ENCODE measurements at regions not wholly inside any gene's neighbourhood (a gene's known extent, or its start where the extent isn't known, plus 50 kb on each side); places are given as distances from the start of the nearest gene placed in this dataset.
A peak's percentile ranks its signal among the peaks of the same experiment; 100 is the strongest.

DNA sequence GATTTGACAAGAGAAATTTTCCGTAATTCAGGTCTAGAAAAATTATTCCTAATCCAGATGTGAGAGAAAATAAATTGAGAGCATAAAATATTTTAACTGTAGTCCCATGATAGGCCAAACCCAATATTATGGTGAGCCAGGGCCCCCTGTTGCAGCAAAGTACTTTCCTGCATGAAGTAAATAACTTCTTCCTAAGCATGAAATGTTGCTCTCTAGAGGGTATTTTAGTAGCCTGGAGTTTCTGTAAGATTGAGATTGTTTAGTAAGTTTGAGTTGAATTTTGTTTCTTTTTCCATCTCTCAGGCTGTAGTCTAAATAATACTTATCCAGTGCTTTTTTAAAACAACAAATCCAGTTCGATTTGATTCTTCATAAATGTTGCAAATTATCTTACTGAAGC is 317.5 kb upstream of the MPDZ start:
- H3K4me3 ChIP-seq, result no peak overlapping the region
- H3K27ac Mint-ChIP-seq, result peak overlapping the region; percentile 88

More for the DNA sequence above, 317.5 kb upstream of the MPDZ start:
- no peaks in the 10 kb centered on the region for H3F3A ChIP-seq (replicated peaks; ENCODE audit: low read depth)
- Mint-ChIP-seq H3K4me1 (peaks cover 22% of the 10 kb centered on the region), H3K4me3 (no peak overlapping the region), H3K9me3 (no peaks in the 10 kb centered on the region; the same call in 2 of the 3 replicates), H3K27me3 (ENCODE audit: insufficient read depth, low read depth, poor library complexity) (no peaks in the 10 kb centered on the region), H3K36me3 (ENCODE audit: low read depth) (no peaks in the 10 kb centered on the region)
- no peak overlapping the region for H2AFZ ChIP-seq
- no peaks in the 10 kb centered on the region for H3K9me2 ChIP-seq (ENCODE audit: insufficient read depth)
- no peaks in the 10 kb centered on the region for H3K36me3 ChIP-seq (ENCODE audit: insufficient read depth)
- peak overlapping the region; percentile 79 for H3K27ac ChIP-seq (ENCODE audit: low read depth)
- H3K79me2 ChIP-seq (replicated peaks; ENCODE audit: insufficient read depth), result no peaks in the 10 kb centered on the region
- TF ChIP-seq ZNF331 (CRISPR knock-in tag; IDR thresholded peaks at IDR 0.05; ENCODE audit: low read depth) (no peak), JUNB (IDR thresholded peaks at IDR 0.05; ENCODE audit: unreplicated experiment) (no peak), EZH2phosphoT487 (IDR thresholded peaks at IDR 0.05; ENCODE audit: unreplicated experiment) (no peak), ZNF114 (CRISPR knock-in tag; IDR thresholded peaks at IDR 0.05) (no peak), CREB1 (CRISPR knock-in tag; IDR thresholded peaks at IDR 0.05; ENCODE audit: low read depth) (no peak), POLR2AphosphoS5 (IDR thresholded peaks at IDR 0.05; ENCODE audit: low read depth) (no peak), EZH2 (IDR thresholded peaks at IDR 0.05; ENCODE audit: low read depth, unreplicated experiment) (no peak), NANOG (IDR thresholded peaks at IDR 0.05; ENCODE audit: borderline replicate concordance) (no peak)
- TF ChIP-seq, protein P1, sequence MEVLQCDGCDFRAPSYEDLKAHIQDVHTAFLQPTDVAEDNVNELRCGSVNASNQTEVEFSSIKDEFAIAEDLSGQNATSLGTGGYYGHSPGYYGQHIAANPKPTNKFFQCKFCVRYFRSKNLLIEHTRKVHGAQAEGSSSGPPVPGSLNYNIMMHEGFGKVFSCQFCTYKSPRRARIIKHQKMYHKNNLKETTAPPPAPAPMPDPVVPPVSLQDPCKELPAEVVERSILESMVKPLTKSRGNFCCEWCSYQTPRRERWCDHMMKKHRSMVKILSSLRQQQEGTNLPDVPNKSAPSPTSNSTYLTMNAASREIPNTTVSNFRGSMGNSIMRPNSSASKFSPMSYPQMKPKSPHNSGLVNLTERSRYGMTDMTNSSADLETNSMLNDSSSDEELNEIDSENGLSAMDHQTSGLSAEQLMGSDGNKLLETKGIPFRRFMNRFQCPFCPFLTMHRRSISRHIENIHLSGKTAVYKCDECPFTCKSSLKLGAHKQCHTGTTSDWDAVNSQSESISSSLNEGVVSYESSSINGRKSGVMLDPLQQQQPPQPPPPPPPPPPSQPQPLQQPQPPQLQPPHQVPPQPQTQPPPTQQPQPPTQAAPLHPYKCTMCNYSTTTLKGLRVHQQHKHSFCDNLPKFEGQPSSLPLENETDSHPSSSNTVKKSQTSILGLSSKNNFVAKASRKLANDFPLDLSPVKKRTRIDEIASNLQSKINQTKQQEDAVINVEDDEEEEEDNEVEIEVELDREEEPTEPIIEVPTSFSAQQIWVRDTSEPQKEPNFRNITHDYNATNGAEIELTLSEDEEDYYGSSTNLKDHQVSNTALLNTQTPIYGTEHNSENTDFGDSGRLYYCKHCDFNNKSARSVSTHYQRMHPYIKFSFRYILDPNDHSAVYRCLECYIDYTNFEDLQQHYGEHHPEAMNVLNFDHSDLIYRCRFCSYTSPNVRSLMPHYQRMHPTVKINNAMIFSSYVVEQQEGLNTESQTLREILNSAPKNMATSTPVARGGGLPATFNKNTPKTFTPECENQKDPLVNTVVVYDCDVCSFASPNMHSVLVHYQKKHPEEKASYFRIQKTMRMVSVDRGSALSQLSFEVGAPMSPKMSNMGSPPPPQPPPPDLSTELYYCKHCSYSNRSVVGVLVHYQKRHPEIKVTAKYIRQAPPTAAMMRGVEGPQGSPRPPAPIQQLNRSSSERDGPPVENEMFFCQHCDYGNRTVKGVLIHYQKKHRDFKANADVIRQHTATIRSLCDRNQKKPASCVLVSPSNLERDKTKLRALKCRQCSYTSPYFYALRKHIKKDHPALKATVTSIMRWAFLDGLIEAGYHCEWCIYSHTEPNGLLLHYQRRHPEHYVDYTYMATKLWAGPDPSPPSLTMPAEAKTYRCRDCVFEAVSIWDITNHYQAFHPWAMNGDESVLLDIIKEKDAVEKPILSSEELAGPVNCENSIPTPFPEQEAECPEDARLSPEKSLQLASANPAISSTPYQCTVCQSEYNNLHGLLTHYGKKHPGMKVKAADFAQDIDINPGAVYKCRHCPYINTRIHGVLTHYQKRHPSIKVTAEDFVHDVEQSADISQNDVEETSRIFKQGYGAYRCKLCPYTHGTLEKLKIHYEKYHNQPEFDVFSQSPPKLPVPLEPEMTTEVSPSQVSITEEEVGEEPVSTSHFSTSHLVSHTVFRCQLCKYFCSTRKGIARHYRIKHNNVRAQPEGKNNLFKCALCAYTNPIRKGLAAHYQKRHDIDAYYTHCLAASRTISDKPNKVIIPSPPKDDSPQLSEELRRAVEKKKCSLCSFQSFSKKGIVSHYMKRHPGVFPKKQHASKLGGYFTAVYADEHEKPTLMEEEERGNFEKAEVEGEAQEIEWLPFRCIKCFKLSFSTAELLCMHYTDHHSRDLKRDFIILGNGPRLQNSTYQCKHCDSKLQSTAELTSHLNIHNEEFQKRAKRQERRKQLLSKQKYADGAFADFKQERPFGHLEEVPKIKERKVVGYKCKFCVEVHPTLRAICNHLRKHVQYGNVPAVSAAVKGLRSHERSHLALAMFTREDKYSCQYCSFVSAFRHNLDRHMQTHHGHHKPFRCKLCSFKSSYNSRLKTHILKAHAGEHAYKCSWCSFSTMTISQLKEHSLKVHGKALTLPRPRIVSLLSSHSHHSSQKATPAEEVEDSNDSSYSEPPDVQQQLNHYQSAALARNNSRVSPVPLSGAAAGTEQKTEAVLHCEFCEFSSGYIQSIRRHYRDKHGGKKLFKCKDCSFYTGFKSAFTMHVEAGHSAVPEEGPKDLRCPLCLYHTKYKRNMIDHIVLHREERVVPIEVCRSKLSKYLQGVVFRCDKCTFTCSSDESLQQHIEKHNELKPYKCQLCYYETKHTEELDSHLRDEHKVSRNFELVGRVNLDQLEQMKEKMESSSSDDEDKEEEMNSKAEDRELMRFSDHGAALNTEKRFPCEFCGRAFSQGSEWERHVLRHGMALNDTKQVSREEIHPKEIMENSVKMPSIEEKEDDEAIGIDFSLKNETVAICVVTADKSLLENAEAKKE (CRISPR knock-in tag; IDR thresholded peaks at IDR 0.05), result no peak
- TF ChIP-seq, protein P2, sequence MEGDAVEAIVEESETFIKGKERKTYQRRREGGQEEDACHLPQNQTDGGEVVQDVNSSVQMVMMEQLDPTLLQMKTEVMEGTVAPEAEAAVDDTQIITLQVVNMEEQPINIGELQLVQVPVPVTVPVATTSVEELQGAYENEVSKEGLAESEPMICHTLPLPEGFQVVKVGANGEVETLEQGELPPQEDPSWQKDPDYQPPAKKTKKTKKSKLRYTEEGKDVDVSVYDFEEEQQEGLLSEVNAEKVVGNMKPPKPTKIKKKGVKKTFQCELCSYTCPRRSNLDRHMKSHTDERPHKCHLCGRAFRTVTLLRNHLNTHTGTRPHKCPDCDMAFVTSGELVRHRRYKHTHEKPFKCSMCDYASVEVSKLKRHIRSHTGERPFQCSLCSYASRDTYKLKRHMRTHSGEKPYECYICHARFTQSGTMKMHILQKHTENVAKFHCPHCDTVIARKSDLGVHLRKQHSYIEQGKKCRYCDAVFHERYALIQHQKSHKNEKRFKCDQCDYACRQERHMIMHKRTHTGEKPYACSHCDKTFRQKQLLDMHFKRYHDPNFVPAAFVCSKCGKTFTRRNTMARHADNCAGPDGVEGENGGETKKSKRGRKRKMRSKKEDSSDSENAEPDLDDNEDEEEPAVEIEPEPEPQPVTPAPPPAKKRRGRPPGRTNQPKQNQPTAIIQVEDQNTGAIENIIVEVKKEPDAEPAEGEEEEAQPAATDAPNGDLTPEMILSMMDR (conservative IDR thresholded peaks at IDR 0.05; ENCODE audit: low read depth in 2 of 2), result no peak
- TF ChIP-seq, protein P3, sequence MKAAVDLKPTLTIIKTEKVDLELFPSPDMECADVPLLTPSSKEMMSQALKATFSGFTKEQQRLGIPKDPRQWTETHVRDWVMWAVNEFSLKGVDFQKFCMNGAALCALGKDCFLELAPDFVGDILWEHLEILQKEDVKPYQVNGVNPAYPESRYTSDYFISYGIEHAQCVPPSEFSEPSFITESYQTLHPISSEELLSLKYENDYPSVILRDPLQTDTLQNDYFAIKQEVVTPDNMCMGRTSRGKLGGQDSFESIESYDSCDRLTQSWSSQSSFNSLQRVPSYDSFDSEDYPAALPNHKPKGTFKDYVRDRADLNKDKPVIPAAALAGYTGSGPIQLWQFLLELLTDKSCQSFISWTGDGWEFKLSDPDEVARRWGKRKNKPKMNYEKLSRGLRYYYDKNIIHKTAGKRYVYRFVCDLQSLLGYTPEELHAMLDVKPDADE (IDR thresholded peaks at IDR 0.05), result no peak
- TF ChIP-seq, protein P4, sequence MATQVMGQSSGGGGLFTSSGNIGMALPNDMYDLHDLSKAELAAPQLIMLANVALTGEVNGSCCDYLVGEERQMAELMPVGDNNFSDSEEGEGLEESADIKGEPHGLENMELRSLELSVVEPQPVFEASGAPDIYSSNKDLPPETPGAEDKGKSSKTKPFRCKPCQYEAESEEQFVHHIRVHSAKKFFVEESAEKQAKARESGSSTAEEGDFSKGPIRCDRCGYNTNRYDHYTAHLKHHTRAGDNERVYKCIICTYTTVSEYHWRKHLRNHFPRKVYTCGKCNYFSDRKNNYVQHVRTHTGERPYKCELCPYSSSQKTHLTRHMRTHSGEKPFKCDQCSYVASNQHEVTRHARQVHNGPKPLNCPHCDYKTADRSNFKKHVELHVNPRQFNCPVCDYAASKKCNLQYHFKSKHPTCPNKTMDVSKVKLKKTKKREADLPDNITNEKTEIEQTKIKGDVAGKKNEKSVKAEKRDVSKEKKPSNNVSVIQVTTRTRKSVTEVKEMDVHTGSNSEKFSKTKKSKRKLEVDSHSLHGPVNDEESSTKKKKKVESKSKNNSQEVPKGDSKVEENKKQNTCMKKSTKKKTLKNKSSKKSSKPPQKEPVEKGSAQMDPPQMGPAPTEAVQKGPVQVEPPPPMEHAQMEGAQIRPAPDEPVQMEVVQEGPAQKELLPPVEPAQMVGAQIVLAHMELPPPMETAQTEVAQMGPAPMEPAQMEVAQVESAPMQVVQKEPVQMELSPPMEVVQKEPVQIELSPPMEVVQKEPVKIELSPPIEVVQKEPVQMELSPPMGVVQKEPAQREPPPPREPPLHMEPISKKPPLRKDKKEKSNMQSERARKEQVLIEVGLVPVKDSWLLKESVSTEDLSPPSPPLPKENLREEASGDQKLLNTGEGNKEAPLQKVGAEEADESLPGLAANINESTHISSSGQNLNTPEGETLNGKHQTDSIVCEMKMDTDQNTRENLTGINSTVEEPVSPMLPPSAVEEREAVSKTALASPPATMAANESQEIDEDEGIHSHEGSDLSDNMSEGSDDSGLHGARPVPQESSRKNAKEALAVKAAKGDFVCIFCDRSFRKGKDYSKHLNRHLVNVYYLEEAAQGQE (IDR thresholded peaks at IDR 0.05; ENCODE audit: unreplicated experiment), result no peak
- DNase-seq (ENCODE audit: low spot score) (no peak), ATAC-seq (peak; percentile 20)
- no peaks in the 10 kb centered on the region for H4K20me1 ChIP-seq (replicated peaks; ENCODE audit: insufficient read depth)
- no peaks in the 10 kb centered on the region for H3K27me3 ChIP-seq (ENCODE audit: insufficient read depth)
- peaks cover 20% of the 10 kb centered on the region for H3K4me1 ChIP-seq (ENCODE audit: insufficient read depth)
- H3K4me2 ChIP-seq, result peak overlapping the region; percentile 25

Measured in GM23338 (cell line).